ENCODE measurements at regions not wholly inside any gene's neighbourhood (a gene's known extent, or its start where the extent isn't known, plus 50 kb on each side); places are given as distances from the start of the nearest gene placed in this dataset.

- no peaks in the 10 kb centered on the region for H3K4me1 ChIP-seq (ENCODE audit: control insufficient read depth, insufficient read depth, low read length)
- H3K9me3 ChIP-seq (replicated peaks; ENCODE audit: control insufficient read depth, insufficient read depth, low read length): no peaks in the 10 kb centered on the region
- ATAC-seq (no peak), FAIRE-seq (no peak), DNase-seq (ENCODE audit: low read depth, low spot score) (no peak)
- H3K27me3 ChIP-seq (replicated peaks in 1 of 2; ENCODE audit: control insufficient read depth in 2 of 2, insufficient read depth in 2 of 2, low read length in 1 of 2): no peaks in the 10 kb centered on the region
- H4K20me1 ChIP-seq (ENCODE audit: control insufficient read depth, insufficient read depth): no peaks in the 10 kb centered on the region
- intact Hi-C loops (cut with micrococcal nuclease; ENCODE audit: unreplicated experiment): no loop called here
- no peak overlapping the region for H3K9ac ChIP-seq (ENCODE audit: control insufficient read depth, insufficient read depth, low read length)
- in situ Hi-C loops (cut with MboI): no loop called here
- no peak overlapping the region for H3K4me3 ChIP-seq
- ChIA-PET CTCF (no interaction called here), POLR2A (no interaction called here), SMC1A (ENCODE audit: uncharacterized antibody, unreplicated experiment) (interaction anchor here (1.0 kb wide), 1 partner anchor 10 kb away, joined by 3 read pairs; no protein-coding TSS in a partner anchor), RAD21 (ENCODE audit: unreplicated experiment) (no interaction called here)
- no peaks in the 10 kb centered on the region for H3K36me3 ChIP-seq (ENCODE audit: control insufficient read depth in 2 of 2, insufficient read depth in 2 of 2, low read length in 1 of 2)
- H3K79me2 ChIP-seq (ENCODE audit: control insufficient read depth, insufficient read depth, low read length): no peaks in the 10 kb centered on the region
- no peak overlapping the region for H2AFZ ChIP-seq (ENCODE audit: control insufficient read depth, low read depth, low read length)
- WGBS (ENCODE audit: insufficient coverage, insufficient replicate concordance, low lambda C conversion rate, missing lambda C conversion rate): 70% methylated on average over 5 of the region's 5 CpGs
- no TSS peak for BruUV-seq (replicated peaks)
- H3K27ac ChIP-seq (ENCODE audit: control insufficient read depth, insufficient read depth): no peak overlapping the region
- TF ChIP-seq MAX (IDR thresholded peaks at IDR 0.05; ENCODE audit: low read depth, low read length) (no peak), TAF1 (IDR thresholded peaks at IDR 0.05; ENCODE audit: borderline replicate concordance, low read depth, low read length) (no peak), ZNF687 (IDR thresholded peaks at IDR 0.05) (no peak), FOXM1 (IDR thresholded peaks at IDR 0.05; ENCODE audit: low read depth, low read length) (no peak), USF1 (IDR thresholded peaks at IDR 0.05; ENCODE audit: borderline replicate concordance, extremely low read length, insufficient read depth, low read depth, low read length) (no peak), CHD4 (IDR thresholded peaks at IDR 0.05) (no peak), BMI1 (IDR thresholded peaks at IDR 0.05; ENCODE audit: borderline replicate concordance) (no peak), MYC (IDR thresholded peaks at IDR 0.05; ENCODE audit: insufficient read depth, insufficient read length, insufficient replicate concordance, low read length, severe bottlenecking) (no peak), CEBPZ (IDR thresholded peaks at IDR 0.05; ENCODE audit: low read depth, low read length) (no peak), RCOR1 (conservative IDR thresholded peaks at IDR 0.05; ENCODE audit: low read depth, low read length) (no peak), WRNIP1 (IDR thresholded peaks at IDR 0.05; ENCODE audit: borderline replicate concordance, low read depth, low read length) (no peak), POLR2AphosphoS5 (IDR thresholded peaks at IDR 0.05; ENCODE audit: low read length) (no peak), CHD1 (IDR thresholded peaks at IDR 0.05; ENCODE audit: low read depth, low read length) (no peak), NR2C1 (IDR thresholded peaks at IDR 0.05) (no peak), RUNX3 (IDR thresholded peaks at IDR 0.05; ENCODE audit: low read length) (no peak), SRF (IDR thresholded peaks at IDR 0.05; ENCODE audit: low read depth in 2 of 2, low read length in 2 of 2) (no peak)
- H3K4me2 ChIP-seq (ENCODE audit: control insufficient read depth, insufficient read depth): no peak overlapping the region
These were observed 116.3 kb upstream of the CREB1 start for GRCh38 chr2:207413376-207413907.

Measured in GM12878 (cell line).